H1 (cell line): ENCODE measurements at regions not wholly inside any gene's neighbourhood (a gene's known extent, or its start where the extent isn't known, plus 50 kb on each side); places are given as distances from the start of the nearest gene placed in this dataset.

Source experiments
- CTCF ChIA-PET: fragments of 300-600 bp; sonication (Branson Sonifier 250); formaldehyde crosslinking; loops from one replicate; lab custom pipeline; 2021; ENCODE audit not compliant: partially characterized antibody; lab: Charles Lee
- POLR2A ChIA-PET: fragments of 300-600 bp; sonication (Branson Sonifier 250); formaldehyde crosslinking; loops from one replicate; lab custom pipeline; 2021; ENCODE audit warnings: inconsistent platforms; ENCODE audit not compliant: partially characterized antibody; lab: Charles Lee
- DNase-seq, 2 experiments: peaks; one replicate each; pipeline versions ENCODE4 v3.0.0 to v3.0.0-alpha.2; 2010 to 2022; ENCODE audit warnings: low spot score in 2 of 2, low read depth in 1 of 2, mixed read lengths in 1 of 2
- FAIRE-seq: peaks from 2 replicates; lab custom pipeline; 2011; peaks lifted over from hg19 to GRCh38; lab: Jason Lieb, UNC
- H2AFZ ChIP-seq: 2 replicates; pipeline ENCODE4 v1.8.1; 2012; ENCODE audit warnings: low read length, inconsistent platforms
- H2AK5ac ChIP-seq: 2 replicates; pipeline ENCODE4 v1.6.1; 2013; ENCODE audit warnings: low read depth, low read length
- H2BK120ac ChIP-seq: replicated peaks from 2 replicates; pipeline ENCODE3; 2013; ENCODE audit warnings: low read depth, low read length, inconsistent platforms
- H2BK12ac ChIP-seq: 2 replicates; pipeline ENCODE4 v1.6.1; 2013; ENCODE audit warnings: low read depth, low read length
- H2BK15ac ChIP-seq: 2 replicates; pipeline ENCODE4 v1.6.1; 2013; ENCODE audit warnings: low read length
- H2BK20ac ChIP-seq: 2 replicates; pipeline ENCODE4 v1.6.1; 2013; ENCODE audit warnings: low read length
- H2BK5ac ChIP-seq: 2 replicates; pipeline ENCODE4 v1.6.1; 2013; ENCODE audit warnings: low read depth, low read length
- H3K14ac ChIP-seq: 2 replicates; pipeline ENCODE4 v1.6.1; 2013; ENCODE audit warnings: inconsistent platforms; ENCODE audit not compliant: insufficient read length
- H3K18ac ChIP-seq: 2 replicates; pipeline ENCODE4 v1.6.1; 2013; ENCODE audit warnings: low read length; ENCODE audit errors: extremely low read depth
- H3K23ac ChIP-seq: 2 replicates; pipeline ENCODE4 v1.6.1; 2013; ENCODE audit warnings: inconsistent platforms; ENCODE audit not compliant: insufficient read length
- H3K23me2 ChIP-seq: 2 replicates; pipeline ENCODE4 v1.6.1; 2013; ENCODE audit warnings: low read depth, low read length
- H3K27ac ChIP-seq: 2 replicates; pipeline ENCODE4 v1.6.1; 2011; ENCODE audit warnings: low read depth, low read length, inconsistent platforms
- H3K27me3 ChIP-seq, 4 experiments: replicated peaks in 1 of 4; 1 replicate in 1 of 4; 2 replicates in 3 of 4; pipeline versions ENCODE4 v1.6.1 to v1.8.1; 2011 to 2013; ENCODE audit warnings: low read length in 3 of 4, mild to moderate bottlenecking in 3 of 4, inconsistent platforms in 2 of 4, mixed read lengths in 2 of 4, moderate library complexity in 1 of 4; ENCODE audit not compliant: control insufficient read depth in 3 of 4, insufficient read depth in 3 of 4; ENCODE audit errors: extremely low read depth in 1 of 4
- H3K36me3 ChIP-seq, 4 experiments: 2 replicates each; pipeline versions ENCODE4 v1.6.1 to v1.8.1; 2011 to 2013; ENCODE audit warnings: mild to moderate bottlenecking in 4 of 4, low read length in 3 of 4, moderate library complexity in 2 of 4, control low read depth in 1 of 4, inconsistent platforms in 1 of 4; ENCODE audit not compliant: insufficient read depth in 4 of 4, control insufficient read depth in 2 of 4
- H3K4ac ChIP-seq: replicated peaks from 2 replicates; pipeline ENCODE3; 2013; ENCODE audit warnings: low read length, low read depth, mixed read lengths, inconsistent platforms; ENCODE audit not compliant: insufficient read length
- H3K4me1 ChIP-seq, 4 experiments: replicated peaks in 1 of 4; 1 replicate in 1 of 4; 2 replicates in 3 of 4; pipeline versions ENCODE4 v1.6.1 to v1.8.1; 2011 to 2013; ENCODE audit warnings: low read length in 3 of 4, inconsistent platforms in 2 of 4, mixed read lengths in 1 of 4; ENCODE audit not compliant: insufficient read depth in 4 of 4, control insufficient read depth in 3 of 4
- H3K4me2 ChIP-seq, 2 experiments: 2 replicates each; pipeline versions ENCODE4 v1.6.1 to v1.8.1; 2011 to 2013; ENCODE audit warnings: low read depth in 2 of 2, low read length in 2 of 2, control low read depth in 1 of 2, inconsistent platforms in 1 of 2, mild to moderate bottlenecking in 1 of 2; ENCODE audit not compliant: insufficient read depth in 1 of 2
- H3K4me3 ChIP-seq, 4 experiments: fragments of 200-600, 300-600 bp in 1 of 4; sonication (generic), shearing (Covaris generic), sonication (Bioruptor Twin) in 1 of 4; 2 replicates each; pipeline versions ENCODE4 v1.5.1 to v1.8.1; 2011 to 2016; ENCODE audit warnings: low read length in 4 of 4, low read depth in 3 of 4, control low read depth in 2 of 4, inconsistent platforms in 2 of 4, mild to moderate bottlenecking in 2 of 4, mixed read lengths in 1 of 4, moderate library complexity in 1 of 4; ENCODE audit not compliant: insufficient read depth in 2 of 4; ENCODE audit errors: extremely low read depth in 1 of 4
- H3K56ac ChIP-seq: replicated peaks from 2 replicates; pipeline ENCODE3; 2013; ENCODE audit warnings: low read depth, mild to moderate bottlenecking, mixed read lengths, low read length, inconsistent platforms; ENCODE audit not compliant: insufficient read length
- H3K79me1 ChIP-seq: 2 replicates; pipeline ENCODE4 v1.6.1; 2013; ENCODE audit warnings: low read depth, low read length, control low read depth
- H3K79me2 ChIP-seq, 2 experiments: 2 replicates each; pipeline versions ENCODE4 v1.6.1 to v1.8.1; 2012 to 2013; ENCODE audit warnings: low read length in 2 of 2, mild to moderate bottlenecking in 2 of 2, inconsistent platforms in 1 of 2; ENCODE audit not compliant: insufficient read depth in 2 of 2, control insufficient read depth in 1 of 2
- H3K9ac ChIP-seq, 4 experiments: replicated peaks in 1 of 4; 1 replicate in 1 of 4; 2 replicates in 3 of 4; pipeline versions ENCODE4 v1.6.1 to v1.8.1; 2011 to 2013; ENCODE audit warnings: low read depth in 3 of 4, low read length in 3 of 4, control low read depth in 2 of 4, mild to moderate bottlenecking in 2 of 4, moderate library complexity in 2 of 4, inconsistent platforms in 1 of 4; ENCODE audit errors: extremely low read depth in 1 of 4
- H3K9me3 ChIP-seq, 2 experiments: 2 replicates each; pipeline versions ENCODE4 v1.6.1 to v1.8.1; 2012 to 2013; ENCODE audit warnings: mild to moderate bottlenecking in 2 of 2, moderate library complexity in 2 of 2, control low read depth in 1 of 2, inconsistent platforms in 1 of 2, low read depth in 1 of 2, low read length in 1 of 2, mixed read lengths in 1 of 2; ENCODE audit not compliant: insufficient read depth in 2 of 2
- H4K20me1 ChIP-seq, 2 experiments: replicated peaks in 1 of 2; 2 replicates each; pipeline versions ENCODE3 to v1.8.1; 2011 to 2013; ENCODE audit warnings: inconsistent platforms in 2 of 2, low read length in 2 of 2, mild to moderate bottlenecking in 1 of 2; ENCODE audit not compliant: insufficient read depth in 2 of 2, control insufficient read depth in 1 of 2
- H4K5ac ChIP-seq: 2 replicates; pipeline ENCODE4 v1.6.1; 2013; ENCODE audit warnings: low read length, low read depth, mixed read lengths, inconsistent platforms; ENCODE audit not compliant: insufficient read length
- H4K8ac ChIP-seq: 2 replicates; pipeline ENCODE4 v1.8.0; 2013; ENCODE audit warnings: mild to moderate bottlenecking, moderate library complexity, low read length, inconsistent platforms; ENCODE audit not compliant: insufficient read depth; ENCODE audit errors: extremely low read depth
- H4K91ac ChIP-seq: replicated peaks from 2 replicates; pipeline ENCODE3; 2013; ENCODE audit warnings: low read length, mixed read lengths, inconsistent platforms; ENCODE audit not compliant: insufficient read length
- CEBPB ChIP-seq: IDR thresholded peaks from 2 replicates; pipeline ENCODE4 v1.6.1; 2012; ENCODE audit warnings: low read depth, low read length
- GTF2F1 ChIP-seq: IDR thresholded peaks from 2 replicates; pipeline ENCODE4 v1.6.1; 2012; ENCODE audit warnings: low read depth, low read length, improper control_type of control experiment, borderline replicate concordance
- KDM1A ChIP-seq: fragments of 200-600, 300-600 bp; sonication (generic); IDR thresholded peaks from 2 replicates; pipeline ENCODE4 v1.7.1; 2016; ENCODE audit warnings: mild to moderate bottlenecking, low read length, borderline replicate concordance
- KDM5A ChIP-seq: fragments of 200-600 bp; IDR thresholded peaks from 2 replicates; pipeline ENCODE4 v1.7.1; 2012; ENCODE audit warnings: mild to moderate bottlenecking, low read length, inconsistent platforms, mixed read lengths
- RAD21 ChIP-seq, 2 experiments: IDR thresholded peaks in 1 of 2; conservative IDR thresholded peaks in 1 of 2; 2 replicates each; pipeline ENCODE4 v1.6.1; 2011; ENCODE audit warnings: low read depth in 2 of 2, low read length in 2 of 2, improper control_type of control experiment in 1 of 2, inconsistent platforms in 1 of 2, mild to moderate bottlenecking in 1 of 2, moderate library complexity in 1 of 2
- RNF2 ChIP-seq: fragments of 200-900, 300-1000 bp; sonication (generic); IDR thresholded peaks from 2 replicates; pipeline ENCODE4 v1.7.1; 2016; ENCODE audit warnings: borderline replicate concordance, low read depth, mild to moderate bottlenecking, antibody characterized with exemption, low read length; ENCODE audit not compliant: poor library complexity, severe bottlenecking; ENCODE audit errors: missing control alignments
- TAF7 ChIP-seq: optimal IDR thresholded peaks from 2 replicates; pipeline ENCODE3; 2011; ENCODE audit warnings: low read depth, mild to moderate bottlenecking, inconsistent platforms, low read length, moderate library complexity, borderline replicate concordance
- TCF12 ChIP-seq: IDR thresholded peaks from 2 replicates; pipeline ENCODE4 v1.6.1; 2011; ENCODE audit warnings: low read depth, mild to moderate bottlenecking, low read length
- TEAD4 ChIP-seq: IDR thresholded peaks from 2 replicates; pipeline ENCODE4 v1.6.1; 2012; ENCODE audit warnings: low read depth, low read length, inconsistent platforms, mixed read lengths
- WGBS, 2 experiments: shearing (Covaris generic) in 1 of 2; methylation state at CpG; one replicate each; pipeline versions ENCODE4 v1.1.6 to v1.1.7; 2013 to 2015; ENCODE audit warnings: low lambda C conversion rate in 2 of 2, mixed read lengths in 2 of 2, inconsistent platforms in 1 of 2, low coverage in 1 of 2, missing lambda C conversion rate in 1 of 2; ENCODE audit not compliant: insufficient replicate concordance in 2 of 2, insufficient coverage in 1 of 2, insufficient read length in 1 of 2; ENCODE audit errors: extremely low coverage in 1 of 2, missing lambda C conversion rate in 1 of 2; 5-methylcytosine and 5-hydroxymethylcytosine counted together

- H3K23me2 ChIP-seq: no peaks in the 10 kb centered on the region
- no peaks in the 10 kb centered on the region for H3K79me1 ChIP-seq
- H3K23ac ChIP-seq: no peak overlapping the region
- H4K8ac ChIP-seq: no peak overlapping the region
- H2BK120ac ChIP-seq: no peak overlapping the region
- H3K27me3 ChIP-seq: no peaks in the 10 kb centered on the region
- peaks cover 0 to 3% (median under 1%) of the 10 kb centered on the region in 4 experiments; a peak in 2 of 7 replicates for H3K4me1 ChIP-seq
- H3K4me3 ChIP-seq: no peak overlapping the region
- H3K4ac ChIP-seq: no peak overlapping the region
- H3K9me3 ChIP-seq: no peaks in the 10 kb centered on the region
- H2BK5ac ChIP-seq: no peak overlapping the region
- no peak overlapping the region for H3K14ac ChIP-seq
- H4K5ac ChIP-seq: no peak overlapping the region
- no peak overlapping the region for H3K4me2 ChIP-seq
- H4K20me1 ChIP-seq: no peaks in the 10 kb centered on the region
- no peak overlapping the region for H3K18ac ChIP-seq
- no peaks in the 10 kb centered on the region for H3K36me3 ChIP-seq
- H4K91ac ChIP-seq: no peak overlapping the region
- no peaks in the 10 kb centered on the region for H3K79me2 ChIP-seq
- H3K9ac ChIP-seq: no peak overlapping the region
- no peak overlapping the region for H2AFZ ChIP-seq
- no peak overlapping the region for H3K56ac ChIP-seq
- H2BK15ac ChIP-seq: no peak overlapping the region
- H3K27ac ChIP-seq: no peak overlapping the region
- 63% methylated on average over 8 of the region's 8 CpGs; no CpG with 5 or more reads in 1 of the 2 experiments for WGBS, 2 experiments
- no peak overlapping the region for H2BK20ac ChIP-seq
- CTCF ChIA-PET: interaction anchor here (0.6 to 4.1 kb wide), 61 partner anchors 9 to 1135 kb away, joined by 3 to 49 read pairs (median 4); no protein-coding TSS in a partner anchor
- FAIRE-seq (peak; percentile 96), DNase-seq (peak in 1 of 2 experiments; percentile 59)
- H2AK5ac ChIP-seq: no peak overlapping the region
- H2BK12ac ChIP-seq: no peak overlapping the region
- POLR2A ChIA-PET: interaction anchor here (0.6 kb wide), 1 partner anchor 25 kb away, joined by 3 read pairs; no protein-coding TSS in a partner anchor
- TF ChIP-seq RNF2 (no peak), TEAD4 (peak; percentile 44; the same call in 1 of the 2 replicates), KDM5A (no peak), CEBPB (no peak), RAD21 (IDR thresholded peaks at IDR 0.05 in 1 of 2, conservative IDR thresholded peaks at IDR 0.05 in 1 of 2; ENCODE audit: low read depth in 2 of 2, low read length in 2 of 2) (peak; percentile 65 to 81), TAF7 (no peak), GTF2F1 (0 out of 2 replicates have a peak, but pooled peaks have one; percentile 33), KDM1A (peak; percentile 99), TCF12 (peak; percentile 50; the same call in 1 of the 2 replicates)
Observed at GRCh38 chr3:13229273-13229949, 156.2 kb upstream of the IQSEC1 start.
